ENCODE measurements at regions not wholly inside any gene's neighbourhood (a gene's known extent, or its start where the extent isn't known, plus 50 kb on each side); places are given as distances from the start of the nearest gene placed in this dataset.

GRCh38 chr14:26067341-26067740 is 530.5 kb downstream of the NOVA1 start:
- TF ChIP-seq CTCF (conservative IDR thresholded peaks at IDR 0.05; ENCODE audit: low read depth, low read length): no peak
- TF ChIP-seq EZH2phosphoT487 (IDR thresholded peaks at IDR 0.05; ENCODE audit: borderline replicate concordance, low read length): no peak
